A673 (cell line): ENCODE measurements at regions not wholly inside any gene's neighbourhood (a gene's known extent, or its start where the extent isn't known, plus 50 kb on each side); places are given as distances from the start of the nearest gene placed in this dataset.

ENCODE experiments used
- CTCF ChIP-seq: fragments of 300-800, 200-600 bp; sonication (generic); conservative IDR thresholded peaks from 2 replicates; pipeline ENCODE4 v1.5.1; 2017; ENCODE audit warnings: low read depth, mild to moderate bottlenecking, antibody characterized with exemption, low read length, moderate library complexity, mixed read lengths
- EZH2 ChIP-seq: fragments of 200-600 bp; sonication (generic); IDR thresholded peaks from 2 replicates; pipeline ENCODE4 v1.6.1; 2017; ENCODE audit warnings: borderline replicate concordance, low read depth, mild to moderate bottlenecking, mixed read lengths, antibody characterized with exemption, low read length; ENCODE audit not compliant: poor library complexity, severe bottlenecking

GRCh38 chr3:15997274-15997943 lies 177.1 kb upstream of the GALNT15 start:
- TF ChIP-seq CTCF (no peak), EZH2 (no peak)
